Rectal smooth muscle tissue (tissue), 1 donor: ENCODE measurements at regions not wholly inside any gene's neighbourhood (a gene's known extent, or its start where the extent isn't known, plus 50 kb on each side); places are given as distances from the start of the nearest gene placed in this dataset.

Experiments
- H3K27ac ChIP-seq: one replicate; pipeline ENCODE4 v1.7.0; 2013; ENCODE audit warnings: low read depth, low read length, inconsistent platforms
- H3K27me3 ChIP-seq: one replicate; pipeline ENCODE4 v1.7.0; 2013; ENCODE audit warnings: low read length; ENCODE audit not compliant: control insufficient read depth, insufficient read depth
- H3K36me3 ChIP-seq: one replicate; pipeline ENCODE4 v1.7.0; 2013; ENCODE audit warnings: low read length; ENCODE audit not compliant: control insufficient read depth, insufficient read depth
- H3K4me1 ChIP-seq: one replicate; pipeline ENCODE4 v1.7.0; 2013; ENCODE audit warnings: low read length; ENCODE audit not compliant: control insufficient read depth, insufficient read depth
- H3K4me3 ChIP-seq: one replicate; pipeline ENCODE4 v1.7.0; 2013; ENCODE audit warnings: low read length
- H3K9ac ChIP-seq: one replicate; pipeline ENCODE4 v1.7.0; 2013; ENCODE audit warnings: low read length

DNA sequence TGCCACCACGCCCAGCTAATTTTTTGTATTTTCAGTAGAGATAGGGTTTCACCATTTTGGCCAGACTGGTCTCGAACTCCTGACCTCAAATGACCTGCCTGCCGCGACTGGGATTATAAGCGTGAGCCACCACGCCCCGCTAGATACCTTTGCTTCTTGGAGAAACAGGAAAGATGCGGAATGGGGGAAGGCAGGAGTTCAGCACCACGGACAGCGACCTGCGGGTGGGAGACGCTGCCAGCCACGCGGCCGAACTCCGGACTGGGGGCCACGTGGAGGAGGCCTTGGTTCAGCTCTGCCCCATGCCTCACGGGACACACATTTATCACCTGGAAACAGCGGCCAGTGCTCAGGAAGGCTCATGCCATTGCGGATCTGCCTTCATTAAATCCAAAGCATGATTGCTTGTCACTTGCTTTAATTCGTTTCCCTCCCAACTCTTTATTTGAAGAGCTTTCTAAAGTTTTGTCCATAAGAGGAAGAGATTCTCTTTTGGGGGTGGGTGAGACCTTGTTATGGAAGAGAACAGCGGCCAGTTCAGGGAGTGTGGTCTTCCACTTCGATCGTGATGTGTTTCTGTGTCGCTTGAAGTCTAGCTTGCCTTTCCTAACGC lies 219.9 kb downstream of the ENGASE start:
- no peak overlapping the region for H3K4me3 ChIP-seq
- no peaks in the 10 kb centered on the region for H3K4me1 ChIP-seq
- no peaks in the 10 kb centered on the region for H3K36me3 ChIP-seq
- no peak overlapping the region for H3K27ac ChIP-seq
- no peak overlapping the region for H3K9ac ChIP-seq
- H3K27me3 ChIP-seq = no peaks in the 10 kb centered on the region

DNA sequence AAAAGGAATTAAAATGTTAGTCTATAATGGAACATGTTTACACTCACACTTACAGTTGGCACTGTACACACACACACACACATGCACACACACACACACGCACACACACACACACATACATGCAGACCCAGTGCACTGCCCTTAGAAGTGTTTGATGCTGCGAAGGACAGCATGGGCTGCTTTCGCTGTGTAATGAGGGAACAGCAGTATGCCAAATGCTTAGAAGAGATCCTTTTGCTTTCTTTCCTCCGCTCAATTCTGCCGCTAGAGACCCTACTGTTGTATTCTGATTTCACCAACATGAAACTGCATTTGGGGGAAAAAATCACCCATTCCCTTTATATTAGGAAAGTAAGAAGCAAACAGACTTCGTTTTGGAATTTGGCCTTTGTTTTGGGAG lies 217.9 kb downstream of the ENGASE start:
- no peak overlapping the region for H3K9ac ChIP-seq
- H3K27me3 ChIP-seq = no peaks in the 10 kb centered on the region
- H3K27ac ChIP-seq = no peak overlapping the region
- H3K4me1 ChIP-seq = no peaks in the 10 kb centered on the region
- no peaks in the 10 kb centered on the region for H3K36me3 ChIP-seq
- no peak overlapping the region for H3K4me3 ChIP-seq

DNA sequence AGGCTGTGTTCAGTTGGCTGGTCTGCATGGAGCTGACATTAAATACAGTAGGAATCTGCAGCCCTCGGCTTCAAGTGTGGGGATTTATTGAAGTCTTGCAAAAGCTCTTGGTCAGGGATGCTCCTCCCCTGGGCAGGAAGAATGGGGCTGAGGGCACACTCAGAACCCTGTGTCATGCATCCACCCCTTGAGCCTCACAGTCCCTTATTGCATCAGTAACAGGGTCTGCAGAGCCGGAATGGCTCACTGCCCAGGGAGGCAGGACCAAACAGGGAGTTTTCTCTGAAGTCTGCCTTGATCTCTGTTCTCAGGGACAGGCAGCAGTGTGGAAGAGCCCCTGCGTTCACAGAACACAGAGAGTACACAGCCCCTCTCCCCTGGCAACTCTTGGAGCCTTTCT lies 216.8 kb downstream of the ENGASE start:
- no peak overlapping the region for H3K27ac ChIP-seq
- H3K4me1 ChIP-seq = no peaks in the 10 kb centered on the region
- H3K36me3 ChIP-seq = no peaks in the 10 kb centered on the region
- H3K27me3 ChIP-seq = no peaks in the 10 kb centered on the region
- H3K9ac ChIP-seq = no peak overlapping the region
- no peak overlapping the region for H3K4me3 ChIP-seq

GRCh38 chr17:79290726-79291125 lies 216.1 kb downstream of the ENGASE start:
- Histone ChIP-seq H3K36me3 (no peaks in the 10 kb centered on the region), H3K27me3 (no peaks in the 10 kb centered on the region), H3K4me3 (no peak overlapping the region), H3K27ac (no peak overlapping the region), H3K4me1 (no peaks in the 10 kb centered on the region), H3K9ac (no peak overlapping the region)

DNA sequence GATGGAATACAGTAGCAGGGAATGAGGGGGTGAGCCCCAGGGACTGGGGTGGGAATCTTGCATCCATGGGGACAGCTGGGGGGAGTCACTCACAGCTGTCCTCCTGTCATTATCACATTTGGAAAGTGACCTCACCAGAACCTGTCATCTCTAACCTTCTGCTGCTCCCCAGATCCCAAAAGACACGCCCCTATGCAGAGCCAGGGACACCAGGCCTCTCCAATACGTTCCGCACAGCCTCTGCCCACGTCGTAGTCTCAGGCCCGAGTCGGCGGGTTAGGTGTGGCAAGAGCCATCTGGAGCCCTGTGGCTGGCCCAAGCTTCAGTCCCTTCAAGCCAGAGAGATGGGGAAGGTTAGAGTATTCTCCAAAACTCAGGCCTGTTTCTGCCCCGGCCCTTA lies 214.3 kb downstream of the ENGASE start:
- no peak overlapping the region for H3K4me3 ChIP-seq
- no peak overlapping the region for H3K27ac ChIP-seq
- H3K36me3 ChIP-seq = no peaks in the 10 kb centered on the region
- H3K9ac ChIP-seq = no peak overlapping the region
- H3K4me1 ChIP-seq = no peaks in the 10 kb centered on the region
- no peaks in the 10 kb centered on the region for H3K27me3 ChIP-seq

GRCh38 chr17:79286440-79286839 lies 211.8 kb downstream of the ENGASE start:
- Histone ChIP-seq H3K4me3 (no peak overlapping the region), H3K36me3 (no peaks in the 10 kb centered on the region), H3K9ac (no peak overlapping the region), H3K4me1 (no peaks in the 10 kb centered on the region), H3K27ac (no peak overlapping the region), H3K27me3 (no peaks in the 10 kb centered on the region)

GRCh38 chr17:79285973-79286372 lies 211.3 kb downstream of the ENGASE start:
- Histone ChIP-seq H3K27ac (no peak overlapping the region), H3K27me3 (no peaks in the 10 kb centered on the region), H3K4me3 (no peak overlapping the region), H3K4me1 (no peaks in the 10 kb centered on the region), H3K9ac (no peak overlapping the region), H3K36me3 (no peaks in the 10 kb centered on the region)

GRCh38 chr17:79282294-79282693 lies 207.7 kb downstream of the ENGASE start:
- no peaks in the 10 kb centered on the region for H3K4me1 ChIP-seq
- no peaks in the 10 kb centered on the region for H3K27me3 ChIP-seq
- H3K4me3 ChIP-seq = no peak overlapping the region
- H3K27ac ChIP-seq = no peak overlapping the region
- H3K36me3 ChIP-seq = no peaks in the 10 kb centered on the region
- H3K9ac ChIP-seq = no peak overlapping the region

GRCh38 chr17:79281803-79282202 lies 207.2 kb downstream of the ENGASE start:
- Histone ChIP-seq H3K27ac (no peak overlapping the region), H3K27me3 (no peaks in the 10 kb centered on the region), H3K4me1 (no peaks in the 10 kb centered on the region), H3K4me3 (no peak overlapping the region), H3K36me3 (no peaks in the 10 kb centered on the region), H3K9ac (no peak overlapping the region)

DNA sequence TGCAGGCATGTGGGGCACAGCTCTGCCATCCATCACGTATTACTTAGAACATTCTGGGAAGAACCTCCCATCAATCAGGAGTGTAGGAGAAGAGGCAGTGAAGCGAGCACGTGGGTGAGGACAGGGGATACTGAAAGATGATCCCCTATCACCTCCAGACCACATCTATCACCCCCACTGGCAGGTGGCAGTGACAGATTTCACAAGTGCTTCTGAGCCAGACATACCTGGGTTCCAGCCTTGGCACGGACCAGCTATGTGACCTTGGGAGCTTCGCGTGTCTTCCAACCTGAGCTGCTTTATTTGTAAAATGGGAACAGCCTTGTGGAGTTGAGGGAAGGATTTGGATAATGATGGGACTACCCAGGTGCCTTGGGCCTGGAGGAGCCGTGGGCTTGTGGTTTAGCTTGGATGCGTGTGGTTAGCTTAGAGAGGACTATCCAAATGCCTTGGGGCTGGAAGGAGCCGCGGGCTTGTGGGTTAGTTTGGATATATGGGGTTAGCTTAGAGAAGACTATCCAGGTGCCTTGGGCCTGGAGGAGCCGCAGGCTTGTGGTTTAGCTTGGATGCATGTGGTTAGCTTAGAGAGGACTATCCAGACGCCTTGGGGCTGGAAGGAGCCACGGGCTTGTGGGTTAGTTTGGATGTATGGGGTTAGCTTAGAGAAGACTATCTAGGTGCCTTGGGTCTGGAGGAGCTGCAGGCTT lies 206.4 kb downstream of the ENGASE start:
- H3K36me3 ChIP-seq = no peaks in the 10 kb centered on the region
- H3K27me3 ChIP-seq = no peaks in the 10 kb centered on the region
- H3K4me1 ChIP-seq = no peaks in the 10 kb centered on the region
- H3K4me3 ChIP-seq = no peak overlapping the region
- no peak overlapping the region for H3K27ac ChIP-seq
- no peak overlapping the region for H3K9ac ChIP-seq

GRCh38 chr17:79280010-79280409 lies 205.4 kb downstream of the ENGASE start:
- H3K4me1 ChIP-seq = no peaks in the 10 kb centered on the region
- H3K9ac ChIP-seq = no peak overlapping the region
- no peaks in the 10 kb centered on the region for H3K36me3 ChIP-seq
- H3K4me3 ChIP-seq = no peak overlapping the region
- no peak overlapping the region for H3K27ac ChIP-seq
- no peaks in the 10 kb centered on the region for H3K27me3 ChIP-seq

- no peak overlapping the region for H3K27ac ChIP-seq
- no peak overlapping the region for H3K9ac ChIP-seq
- H3K4me3 ChIP-seq = no peak overlapping the region
- H3K36me3 ChIP-seq = no peaks in the 10 kb centered on the region
- no peaks in the 10 kb centered on the region for H3K27me3 ChIP-seq
- no peaks in the 10 kb centered on the region for H3K4me1 ChIP-seq
Measured at GRCh38 chr17:79279320-79279719, 204.7 kb downstream of the ENGASE start.

- H3K27me3 ChIP-seq = peaks cover 4% of the 10 kb centered on the region
- no peak overlapping the region for H3K27ac ChIP-seq
- H3K4me3 ChIP-seq = no peak overlapping the region
- H3K9ac ChIP-seq = no peak overlapping the region
- no peaks in the 10 kb centered on the region for H3K4me1 ChIP-seq
- H3K36me3 ChIP-seq = no peaks in the 10 kb centered on the region
Measured at GRCh38 chr17:79276821-79277220, 202.2 kb downstream of the ENGASE start.
